Transverse colon (tissue), 4 donors: ENCODE measurements at regions not wholly inside any gene's neighbourhood (a gene's known extent, or its start where the extent isn't known, plus 50 kb on each side); places are given as distances from the start of the nearest gene placed in this dataset.

Source experiments
- DNase-seq: peaks from one replicate; pipeline ENCODE4 v3.0.0-alpha.2; 2019
- H3K27ac ChIP-seq, 4 donors: fragments of 200-600 bp; sonication (generic); 2 replicates each; pipeline ENCODE4 v1.5.1; 2016 to 2018; ENCODE audit warnings: inconsistent platforms in 4 of 4
- H3K27me3 ChIP-seq: fragments of 200-600 bp; sonication (generic); 2 replicates; pipeline ENCODE4 v1.5.1; 2017; ENCODE audit warnings: inconsistent platforms
- H3K36me3 ChIP-seq, 4 donors: fragments of 200-600 bp; sonication (generic); 2 replicates each; pipeline ENCODE4 v1.5.1; 2017 to 2019; ENCODE audit warnings: inconsistent platforms in 4 of 4
- H3K4me1 ChIP-seq, 4 donors: fragments of 200-600 bp; sonication (generic); 2 replicates each; pipeline ENCODE4 v1.5.1; 2017 to 2020; ENCODE audit warnings: inconsistent platforms in 4 of 4
- H3K4me3 ChIP-seq, 4 donors: fragments of 200-600 bp; sonication (generic); 1 replicate in 1 of 4; 2 replicates in 3 of 4; pipeline versions ENCODE4 v1.5.1 to v1.6.1; 2017 to 2019; ENCODE audit warnings: inconsistent platforms in 4 of 4
- H3K9me3 ChIP-seq, 2 donors: fragments of 200-600 bp; sonication (generic); 2 replicates each; pipeline ENCODE4 v1.5.1; 2017 to 2019; ENCODE audit warnings: inconsistent platforms in 2 of 2
- CTCF ChIP-seq, 5 experiments: fragments of 200-600 bp in 3 of 5; fragments of 450-650 bp in 2 of 5; sonication (generic) in 3 of 5; IDR thresholded peaks; 1 replicate in 2 of 5; 2 replicates in 3 of 5; pipeline ENCODE4 v1.5.1; 2016 to 2017; ENCODE audit warnings: antibody characterized with exemption in 5 of 5, inconsistent platforms in 3 of 5, mild to moderate bottlenecking in 2 of 5, moderate library complexity in 1 of 5
- EP300 ChIP-seq: sonication (generic); formaldehyde crosslinking; IDR thresholded peaks from one replicate; pipeline ENCODE4 v1.6.1; 2017; ENCODE audit warnings: antibody characterized with exemption, low read depth
- POLR2A ChIP-seq: fragments of 450-650 bp; IDR thresholded peaks from one replicate; pipeline ENCODE4 v1.6.1; 2016; ENCODE audit warnings: antibody characterized with exemption, mild to moderate bottlenecking, moderate library complexity
- POLR2AphosphoS5 ChIP-seq, 3 donors: sonication (generic); formaldehyde crosslinking; IDR thresholded peaks; one replicate each; pipeline ENCODE4 v1.6.1; 2016; ENCODE audit warnings: antibody characterized with exemption in 3 of 3
- WGBS, 2 donors: methylation state at CpG; one replicate each; pipeline ENCODE4 v1.1.5; 2018; ENCODE audit warnings: low coverage in 1 of 2; 5-methylcytosine and 5-hydroxymethylcytosine counted together
- in situ Hi-C, 4 donors: fragments of 200-750 bp; cut with MboI; loops; one replicate each; pipeline versions ENCODE4 v1.15.0 to v1.15.1; 2017; ENCODE audit warnings: low sequenced_read_pairs in 3 of 4, low pct_ligation_motif_present in 1 of 4, low pct_unique_long_range_greater_than_20kb in 1 of 4
- intact Hi-C: fragments of 100-400 bp; cut with DNase I; formaldehyde crosslinking; loops from one replicate; pipeline ENCODE4 v1.15.1; 2023; ENCODE audit warnings: low total_unique reads

GRCh38 chr2:175468431-175469098 is 287.1 kb upstream of the ATP5MC3 start:
- intact Hi-C loops: no loop called here
- Histone ChIP-seq H3K27ac (no peak overlapping the region), H3K27me3 (no peaks in the 10 kb centered on the region), H3K36me3 (no peaks in the 10 kb centered on the region), H3K4me3 (no peak overlapping the region), H3K4me1 (no peaks in the 10 kb centered on the region), H3K9me3 (no peaks in the 10 kb centered on the region)
- TF ChIP-seq POLR2A (no peak), CTCF (IDR thresholded peaks at IDR 0.05) (no peak), EP300 (no peak), POLR2AphosphoS5 (IDR thresholded peaks at IDR 0.05) (no peak)
- no peak for DNase-seq
- WGBS, 2 donors: 77 to 78% methylated on average over 3 to 7 of the region's 7 CpGs
- in situ Hi-C loops: no loop called here

GRCh38 chr2:175465101-175465500 is 283.6 kb upstream of the ATP5MC3 start:
- no peaks in the 10 kb centered on the region for H3K9me3 ChIP-seq
- intact Hi-C loops (no loop called here), in situ Hi-C loops (no loop called here)
- H3K36me3 ChIP-seq: no peaks in the 10 kb centered on the region
- TF ChIP-seq CTCF (IDR thresholded peaks at IDR 0.05): no peak
- no peak overlapping the region for H3K27ac ChIP-seq
- no peak for DNase-seq
- no peaks in the 10 kb centered on the region for H3K27me3 ChIP-seq
- no peak overlapping the region for H3K4me3 ChIP-seq
- no peaks in the 10 kb centered on the region for H3K4me1 ChIP-seq

- in situ Hi-C loops: no loop called here
- Histone ChIP-seq H3K4me1 (no peaks in the 10 kb centered on the region), H3K36me3 (no peaks in the 10 kb centered on the region), H3K4me3 (no peak overlapping the region), H3K27ac (no peak overlapping the region), H3K9me3 (no peaks in the 10 kb centered on the region), H3K27me3 (no peaks in the 10 kb centered on the region)
- no peak for TF ChIP-seq POLR2A
- no peak for TF ChIP-seq EP300
- no peak for DNase-seq
- 89 to 100% methylated on average over 1 to 7 of the region's 7 CpGs for WGBS, 2 donors
- intact Hi-C loops: no loop called here
Observed at GRCh38 chr2:175464311-175464670, 282.8 kb upstream of the ATP5MC3 start.

GRCh38 chr2:175463589-175464310 is 282.2 kb upstream of the ATP5MC3 start:
- in situ Hi-C loops (no loop called here), intact Hi-C loops (no loop called here)
- Histone ChIP-seq H3K4me3 (no peak overlapping the region), H3K4me1 (no peaks in the 10 kb centered on the region), H3K27me3 (no peaks in the 10 kb centered on the region), H3K27ac (no peak overlapping the region), H3K36me3 (no peaks in the 10 kb centered on the region), H3K9me3 (no peaks in the 10 kb centered on the region)
- WGBS, 2 donors: 82 to 90% methylated on average over 2 to 11 of the region's 11 CpGs
- DNase-seq: no peak
- no peak for TF ChIP-seq EP300
- no peak for TF ChIP-seq POLR2A
- TF ChIP-seq CTCF (IDR thresholded peaks at IDR 0.05): no peak
- TF ChIP-seq POLR2AphosphoS5 (IDR thresholded peaks at IDR 0.05): no peak

- Histone ChIP-seq H3K27ac (no peak overlapping the region), H3K4me3 (no peak overlapping the region), H3K4me1 (no peaks in the 10 kb centered on the region), H3K27me3 (no peaks in the 10 kb centered on the region), H3K36me3 (no peaks in the 10 kb centered on the region), H3K9me3 (no peaks in the 10 kb centered on the region)
- DNase-seq: no peak
- intact Hi-C loops (no loop called here), in situ Hi-C loops (no loop called here)
- TF ChIP-seq POLR2AphosphoS5 (IDR thresholded peaks at IDR 0.05) (no peak), POLR2A (no peak), CTCF (IDR thresholded peaks at IDR 0.05) (no peak), EP300 (no peak)
- WGBS, 2 donors: 95 to 100% methylated on average over 2 of the region's 2 CpGs
Observed at GRCh38 chr2:175463169-175463568, 281.7 kb upstream of the ATP5MC3 start.
